ENCODE measurements at regions not wholly inside any gene's neighbourhood (a gene's known extent, or its start where the extent isn't known, plus 50 kb on each side); places are given as distances from the start of the nearest gene placed in this dataset.

GRCh38 chr4:71944956-71945355 lies 86.8 kb upstream of the NPFFR2 start:
- POLR2A ChIA-PET: no interaction called here
- TF ChIP-seq, protein P1, sequence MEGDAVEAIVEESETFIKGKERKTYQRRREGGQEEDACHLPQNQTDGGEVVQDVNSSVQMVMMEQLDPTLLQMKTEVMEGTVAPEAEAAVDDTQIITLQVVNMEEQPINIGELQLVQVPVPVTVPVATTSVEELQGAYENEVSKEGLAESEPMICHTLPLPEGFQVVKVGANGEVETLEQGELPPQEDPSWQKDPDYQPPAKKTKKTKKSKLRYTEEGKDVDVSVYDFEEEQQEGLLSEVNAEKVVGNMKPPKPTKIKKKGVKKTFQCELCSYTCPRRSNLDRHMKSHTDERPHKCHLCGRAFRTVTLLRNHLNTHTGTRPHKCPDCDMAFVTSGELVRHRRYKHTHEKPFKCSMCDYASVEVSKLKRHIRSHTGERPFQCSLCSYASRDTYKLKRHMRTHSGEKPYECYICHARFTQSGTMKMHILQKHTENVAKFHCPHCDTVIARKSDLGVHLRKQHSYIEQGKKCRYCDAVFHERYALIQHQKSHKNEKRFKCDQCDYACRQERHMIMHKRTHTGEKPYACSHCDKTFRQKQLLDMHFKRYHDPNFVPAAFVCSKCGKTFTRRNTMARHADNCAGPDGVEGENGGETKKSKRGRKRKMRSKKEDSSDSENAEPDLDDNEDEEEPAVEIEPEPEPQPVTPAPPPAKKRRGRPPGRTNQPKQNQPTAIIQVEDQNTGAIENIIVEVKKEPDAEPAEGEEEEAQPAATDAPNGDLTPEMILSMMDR (IDR thresholded peaks at IDR 0.05; ENCODE audit: control extremely low read depth, extremely low read depth, low read depth, missing control alignments): no peak
- no peak for DNase-seq (ENCODE audit: extremely low spot score)
- CTCF ChIA-PET: no interaction called here

DNA sequence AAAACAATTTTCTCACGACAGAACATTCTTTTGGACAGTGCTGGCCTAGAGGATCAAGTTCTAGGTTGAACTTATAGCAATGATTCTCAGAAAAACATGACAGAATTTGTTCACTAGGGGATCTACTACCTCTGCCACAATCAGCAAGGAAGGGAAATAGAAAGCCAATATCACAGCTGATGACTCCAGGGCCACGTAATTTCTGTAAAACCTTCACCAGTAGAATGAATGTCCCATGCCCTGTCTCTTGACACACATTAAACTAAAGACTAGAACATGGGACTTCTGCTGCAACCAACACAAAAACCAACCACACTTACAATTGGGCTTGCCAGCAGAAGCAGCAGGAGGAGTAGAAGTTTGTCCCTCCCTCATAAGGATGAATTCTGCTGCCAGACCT lies 86.0 kb upstream of the NPFFR2 start:
- TF ChIP-seq, protein P1 (IDR thresholded peaks at IDR 0.05; ENCODE audit: control extremely low read depth, extremely low read depth, low read depth, missing control alignments): no peak
- ChIA-PET POLR2A (no interaction called here), CTCF (interaction anchor here (1.1 kb wide), 1 partner anchor 1311 kb away, joined by 3 read pairs; no protein-coding TSS in a partner anchor)
- DNase-seq (ENCODE audit: extremely low spot score): no peak

- DNase-seq (ENCODE audit: extremely low spot score): no peak
- ChIA-PET CTCF (interaction anchor here (1.4 kb wide), 1 partner anchor 11 kb away, joined by 4 read pairs; no protein-coding TSS in a partner anchor), POLR2A (no interaction called here)
- TF ChIP-seq, protein P1 (IDR thresholded peaks at IDR 0.05; ENCODE audit: control extremely low read depth, extremely low read depth, low read depth, missing control alignments): no peak
These were observed 72.8 kb upstream of the NPFFR2 start for GRCh38 chr4:71958978-71959377.

DNA sequence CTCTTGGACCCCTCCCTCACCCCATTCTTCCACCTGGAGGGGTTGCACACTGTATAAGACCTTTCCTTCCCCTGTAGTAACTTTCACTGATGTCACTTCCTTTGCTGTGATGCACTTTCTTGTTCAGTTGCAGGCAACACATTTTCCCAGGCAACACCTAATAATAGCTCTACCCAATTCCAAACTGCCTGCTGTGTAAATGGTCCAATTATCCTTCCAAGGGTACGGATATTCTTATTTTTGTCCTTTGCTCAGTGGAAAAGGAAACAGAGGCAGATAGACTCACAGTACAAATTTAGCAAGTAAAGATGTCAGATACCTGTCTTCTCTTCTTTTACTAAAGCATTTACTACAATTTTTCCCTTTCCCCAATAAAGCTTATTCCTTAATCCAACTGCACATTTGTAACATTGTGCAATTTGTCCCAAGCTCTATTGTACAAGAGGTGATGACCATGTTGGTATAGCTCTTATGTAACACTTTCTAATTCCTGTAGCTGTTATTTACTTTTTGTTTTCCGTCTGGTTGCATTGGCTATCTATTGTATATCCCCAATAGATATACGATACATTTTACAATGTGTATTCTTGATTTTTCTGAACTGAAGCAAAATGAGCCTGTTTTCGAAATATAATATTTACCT lies 69.1 kb upstream of the NPFFR2 start:
- ChIA-PET POLR2A (no interaction called here), CTCF (interaction anchor here (0.9 kb wide), 1 partner anchor 340 kb away, joined by 3 read pairs; no protein-coding TSS in a partner anchor)
- TF ChIP-seq, protein P1 (IDR thresholded peaks at IDR 0.05; ENCODE audit: control extremely low read depth, extremely low read depth, low read depth, missing control alignments): no peak
- DNase-seq (ENCODE audit: extremely low spot score): no peak

GRCh38 chr4:71974681-71975080 lies 57.1 kb upstream of the NPFFR2 start:
- DNase-seq (ENCODE audit: extremely low spot score): no peak
- ChIA-PET POLR2A (no interaction called here), CTCF (interaction anchor here (2.3 kb wide), 1 partner anchor 21 kb away, joined by 5 read pairs; no protein-coding TSS in a partner anchor)
- TF ChIP-seq, protein P1 (IDR thresholded peaks at IDR 0.05; ENCODE audit: control extremely low read depth, extremely low read depth, low read depth, missing control alignments): no peak

DNA sequence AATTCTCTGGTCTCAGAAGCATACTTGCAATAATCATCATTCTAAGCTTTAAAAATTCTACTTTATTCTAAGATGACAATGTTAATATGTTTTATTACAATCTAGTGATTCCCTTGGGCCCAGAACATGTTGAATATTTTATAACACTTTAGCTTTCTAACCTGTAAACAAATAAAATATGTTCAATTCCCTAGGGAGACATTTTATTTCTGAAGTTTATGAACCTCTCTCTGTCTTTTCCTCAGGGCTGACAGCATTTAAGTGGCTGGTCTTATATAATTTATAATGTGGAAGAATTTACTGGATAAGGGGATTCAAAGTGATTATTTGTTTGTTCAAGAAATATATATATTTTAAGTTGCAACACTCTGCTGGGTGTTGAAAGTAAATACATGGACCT lies 55.3 kb upstream of the NPFFR2 start:
- ChIA-PET POLR2A (no interaction called here), CTCF (interaction anchor here (2.3 kb wide), 1 partner anchor 22 kb away, joined by 5 read pairs; no protein-coding TSS in a partner anchor)
- DNase-seq (ENCODE audit: extremely low spot score): no peak
- TF ChIP-seq, protein P1 (IDR thresholded peaks at IDR 0.05; ENCODE audit: control extremely low read depth, extremely low read depth, low read depth, missing control alignments): no peak
